IMR-90 (cell line): ENCODE measurements at regions not wholly inside any gene's neighbourhood (a gene's known extent, or its start where the extent isn't known, plus 50 kb on each side); places are given as distances from the start of the nearest gene placed in this dataset.

ENCODE experiments used
- ATAC-seq: fragments of 200-7000 bp; cut with Tn5 transposase; 2 replicates; pipeline ENCODE4 v1.9.1; 2020; ENCODE audit warnings: low read depth, mild to moderate bottlenecking, moderate library complexity
- BruUV-seq: library from RNA; stranded (reverse); fragments of 400-500 nt; replicated peaks from 2 replicates; lab custom pipeline; 2021; lab: Mats Ljungman, UMichigan
- CTCF ChIA-PET: fragments of 300-600 bp; formaldehyde crosslinking; extraction: SDS; loops from one replicate; lab custom pipeline; 2021; ENCODE audit warnings: antibody characterized with exemption; lab: Yijun Ruan, JAX
- POLR2A ChIA-PET: fragments of 300-600 bp; sonication (Branson Sonifier 250); formaldehyde crosslinking; loops from one replicate; lab custom pipeline; 2022; ENCODE audit warnings: antibody characterized with exemption; ENCODE audit not compliant: unreplicated experiment; lab: Charles Lee
- DNase-seq: peaks from one replicate; pipeline ENCODE4 v3.0.0; 2013
- H2AFZ ChIP-seq: replicated peaks from 2 replicates; pipeline ENCODE3; 2013; ENCODE audit warnings: low read length, mild to moderate bottlenecking; ENCODE audit not compliant: poor library complexity
- H2AK5ac ChIP-seq: 2 replicates; pipeline ENCODE4 v1.6.1; 2013; ENCODE audit warnings: low read depth, low read length, inconsistent platforms
- H2AK9ac ChIP-seq: replicated peaks from 2 replicates; pipeline ENCODE3; 2013; ENCODE audit warnings: mild to moderate bottlenecking, low read depth, low read length, moderate library complexity; ENCODE audit not compliant: poor library complexity
- H2BK120ac ChIP-seq: 2 replicates; pipeline ENCODE4 v1.6.1; 2013; ENCODE audit warnings: low read depth, low read length, inconsistent platforms
- H2BK15ac ChIP-seq: 3 replicates; pipeline ENCODE4 v1.6.1; 2013; ENCODE audit warnings: low read depth, low read length, inconsistent platforms
- H2BK20ac ChIP-seq: 2 replicates; pipeline ENCODE4 v1.6.1; 2013; ENCODE audit warnings: low read depth, mild to moderate bottlenecking, inconsistent platforms, low read length, moderate library complexity
- H2BK5ac ChIP-seq: 2 replicates; pipeline ENCODE4 v1.6.1; 2013; ENCODE audit warnings: mild to moderate bottlenecking, low read depth, low read length, inconsistent platforms; ENCODE audit not compliant: poor library complexity, severe bottlenecking
- H3K14ac ChIP-seq: replicated peaks from 2 replicates; pipeline ENCODE4 v1.6.1; 2013; ENCODE audit warnings: low read depth, low read length, inconsistent platforms
- H3K18ac ChIP-seq: 2 replicates; pipeline ENCODE4 v1.6.1; 2013; ENCODE audit warnings: low read depth, low read length, control low read depth
- H3K23ac ChIP-seq: 2 replicates; pipeline ENCODE4 v1.6.1; 2013; ENCODE audit warnings: low read depth, low read length, inconsistent platforms
- H3K27ac ChIP-seq: 2 replicates; pipeline ENCODE4 v1.5.1; 2013; ENCODE audit warnings: mild to moderate bottlenecking, control low read depth, low read length; ENCODE audit not compliant: insufficient read depth
- H3K27me3 ChIP-seq: 2 replicates; pipeline ENCODE4 v1.6.1; 2013; ENCODE audit warnings: low read length; ENCODE audit not compliant: control insufficient read depth, insufficient read depth
- H3K36me3 ChIP-seq: 2 replicates; pipeline ENCODE4 v1.6.1; 2013; ENCODE audit warnings: low read length, mixed read lengths; ENCODE audit not compliant: control insufficient read depth, insufficient read depth
- H3K4ac ChIP-seq: 2 replicates; pipeline ENCODE4 v1.6.1; 2013; ENCODE audit warnings: low read depth, low read length, inconsistent platforms
- H3K4me1 ChIP-seq: 2 replicates; pipeline ENCODE4 v1.6.1; 2013; ENCODE audit warnings: low read length, mixed read lengths; ENCODE audit not compliant: control insufficient read depth, insufficient read depth
- H3K4me2 ChIP-seq: 2 replicates; pipeline ENCODE4 v1.6.1; 2013; ENCODE audit warnings: low read depth, mild to moderate bottlenecking, control low read depth, low read length, moderate library complexity
- H3K4me3 ChIP-seq: 2 replicates; pipeline ENCODE4 v1.5.1; 2013; ENCODE audit warnings: low read depth, mild to moderate bottlenecking, control low read depth, low read length, moderate library complexity; ENCODE audit not compliant: insufficient read depth
- H3K56ac ChIP-seq: 2 replicates; pipeline ENCODE4 v1.6.1; 2013; ENCODE audit warnings: low read length, inconsistent platforms; ENCODE audit not compliant: insufficient read depth; ENCODE audit errors: extremely low read depth
- H3K79me1 ChIP-seq, 2 experiments: 2 replicates each; pipeline ENCODE4 v1.6.1; 2013; ENCODE audit warnings: low read length in 2 of 2, inconsistent platforms in 1 of 2, low read depth in 1 of 2
- H3K9ac ChIP-seq: 2 replicates; pipeline ENCODE4 v1.6.1; 2013; ENCODE audit warnings: low read depth, low read length, control low read depth
- H3K9me1 ChIP-seq: 2 replicates; pipeline ENCODE4 v1.6.1; 2013; ENCODE audit warnings: low read length, inconsistent platforms; ENCODE audit not compliant: insufficient read depth
- H3K9me3 ChIP-seq: 2 replicates; pipeline ENCODE4 v1.6.1; 2013; ENCODE audit warnings: low read length; ENCODE audit not compliant: control insufficient read depth, insufficient read depth
- H4K20me1 ChIP-seq: 2 replicates; pipeline ENCODE4 v1.6.1; 2013; ENCODE audit warnings: low read length, inconsistent platforms; ENCODE audit not compliant: insufficient read depth
- H4K5ac ChIP-seq: 2 replicates; pipeline ENCODE4 v1.6.1; 2013; ENCODE audit warnings: mild to moderate bottlenecking, low read depth, low read length, control low read depth
- H4K8ac ChIP-seq, 2 experiments: 2 replicates each; pipeline ENCODE4 v1.6.1; 2013; ENCODE audit warnings: low read depth in 2 of 2, low read length in 2 of 2, control low read depth in 1 of 2, inconsistent platforms in 1 of 2
- H4K91ac ChIP-seq: 2 replicates; pipeline ENCODE4 v1.6.1; 2013; ENCODE audit warnings: low read depth, low read length, inconsistent platforms; ENCODE audit not compliant: insufficient read depth
- BHLHE40 ChIP-seq: fragments of 150-350 bp; IDR thresholded peaks from 2 replicates; pipeline ENCODE4 v1.6.1; 2016; ENCODE audit warnings: mild to moderate bottlenecking, low read depth, low read length
- CEBPB ChIP-seq: IDR thresholded peaks from 2 replicates; pipeline ENCODE4 v1.6.1; 2012; ENCODE audit warnings: low read depth, low read length, improper control_type of control experiment
- CHD1 ChIP-seq: IDR thresholded peaks from 2 replicates; pipeline ENCODE4 v1.6.1; 2012; ENCODE audit warnings: low read depth, low read length, improper control_type of control experiment
- CTCF ChIP-seq: conservative IDR thresholded peaks from 2 replicates; pipeline ENCODE4 v1.5.1; 2012; ENCODE audit warnings: mild to moderate bottlenecking, low read depth, low read length, improper control_type of control experiment
- FOS ChIP-seq: fragments of 150-350 bp; IDR thresholded peaks from 2 replicates; pipeline ENCODE4 v1.6.1; 2016; ENCODE audit warnings: low read depth, low read length
- MAFK ChIP-seq: IDR thresholded peaks from 2 replicates; pipeline ENCODE4 v1.6.1; 2012; ENCODE audit warnings: low read depth, low read length, improper control_type of control experiment
- MAZ ChIP-seq: IDR thresholded peaks from 2 replicates; pipeline ENCODE4 v1.6.1; 2012; ENCODE audit warnings: low read depth, mild to moderate bottlenecking, low read length, improper control_type of control experiment, moderate library complexity, borderline replicate concordance
- MXI1 ChIP-seq: IDR thresholded peaks from 2 replicates; pipeline ENCODE4 v1.6.1; 2012; ENCODE audit warnings: low read depth, mild to moderate bottlenecking, low read length, moderate library complexity, borderline replicate concordance
- NFE2L2 ChIP-seq: fragments of 150-350 bp; IDR thresholded peaks from 2 replicates; pipeline ENCODE4 v1.6.1; 2016; ENCODE audit warnings: low read depth, mild to moderate bottlenecking, low read length
- POLR2A ChIP-seq: IDR thresholded peaks from 2 replicates; pipeline ENCODE4 v1.6.1; 2012; ENCODE audit warnings: mild to moderate bottlenecking, low read depth, low read length
- RAD21 ChIP-seq: IDR thresholded peaks from 2 replicates; pipeline ENCODE4 v1.6.1; 2012; ENCODE audit warnings: low read length, improper control_type of control experiment
- RCOR1 ChIP-seq: IDR thresholded peaks from 2 replicates; pipeline ENCODE4 v1.6.1; 2012; ENCODE audit warnings: mild to moderate bottlenecking, low read length, improper control_type of control experiment; ENCODE audit not compliant: insufficient replicate concordance
- RFX5 ChIP-seq: IDR thresholded peaks from 2 replicates; pipeline ENCODE4 v1.8.0; 2012; ENCODE audit warnings: low read depth, mild to moderate bottlenecking, low read length, moderate library complexity
- SMC3 ChIP-seq: fragments of 150-350 bp; IDR thresholded peaks from 2 replicates; pipeline ENCODE4 v1.6.1; 2016; ENCODE audit warnings: low read depth, mild to moderate bottlenecking, antibody characterized with exemption, low read length, moderate library complexity
- USF2 ChIP-seq: fragments of 150-350 bp; IDR thresholded peaks from 2 replicates; pipeline ENCODE4 v1.6.1; 2017; ENCODE audit warnings: mild to moderate bottlenecking, antibody characterized with exemption, low read length, low read depth
- WGBS, 2 experiments: methylation state at CpG; one replicate each; pipeline versions ENCODE4 v1.1.5 to v1.1.7; 2013; ENCODE audit warnings: missing lambda C conversion rate in 2 of 2; ENCODE audit not compliant: insufficient read length in 1 of 2; ENCODE audit errors: extremely low coverage in 2 of 2; 5-methylcytosine and 5-hydroxymethylcytosine counted together
- dilution Hi-C: fragments of 300-500 bp; cut with HindIII; formaldehyde crosslinking; loops from one replicate; pipeline ENCODE4 v1.14.3; 2018; ENCODE audit warnings: low sequenced_read_pairs; ENCODE audit not compliant: unreplicated experiment
- in situ Hi-C: fragments of 300-500 bp; cut with MboI; formaldehyde crosslinking; loops from 3 replicates; pipeline ENCODE4 v1.14.3; 2019; ENCODE audit warnings: low sequenced_read_pairs, inconsistent platforms, mixed read lengths
- intact Hi-C: fragments of 100-400 bp; cut with micrococcal nuclease; formaldehyde crosslinking; loops from 2 replicates; pipeline ENCODE4 v1.10.0; 2022
- TF ChIP-seq, protein P1 (sequence below): fragments of 150-350 bp; IDR thresholded peaks from 2 replicates; pipeline ENCODE4 v1.6.1; 2016; ENCODE audit warnings: low read depth, mild to moderate bottlenecking, low read length, moderate library complexity, borderline replicate concordance

DNA sequence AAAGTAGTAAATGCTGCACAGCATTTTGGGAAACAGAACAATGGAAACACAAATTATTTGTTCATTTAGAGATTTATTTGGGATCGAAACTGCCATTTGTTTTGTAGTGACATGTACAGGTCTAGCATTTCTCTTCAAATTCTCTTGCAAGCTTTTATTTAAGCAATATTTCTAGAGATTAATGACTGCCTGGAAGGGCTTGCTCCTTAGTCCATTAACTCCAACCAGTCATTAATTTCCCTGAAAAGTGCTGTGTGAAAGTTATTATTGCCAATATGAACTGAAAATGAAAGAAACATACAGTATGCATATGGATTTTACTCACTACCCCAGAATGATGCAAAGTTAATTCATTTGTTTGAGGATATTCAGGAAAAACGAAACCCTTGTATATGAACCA, 1349.6 kb upstream of the FLRT2 start:
- Histone ChIP-seq H3K9me3 (no peaks in the 10 kb centered on the region), H2AK9ac (no peak overlapping the region), H3K56ac (no peak overlapping the region), H2AFZ (no peak overlapping the region), H4K91ac (no peak overlapping the region), H3K79me1 (no peaks in the 10 kb centered on the region), H3K4me2 (no peak overlapping the region), H3K27me3 (no peaks in the 10 kb centered on the region), H3K9me1 (no peaks in the 10 kb centered on the region), H4K5ac (no peak overlapping the region), H3K18ac (no peak overlapping the region), H3K4ac (no peak overlapping the region), H2BK120ac (no peak overlapping the region), H3K23ac (no peak overlapping the region), H2BK5ac (no peak overlapping the region), H3K4me3 (no peak overlapping the region), H3K27ac (no peak overlapping the region), H4K8ac (no peak overlapping the region), H3K9ac (no peak overlapping the region), H2BK15ac (no peak overlapping the region), H3K36me3 (no peaks in the 10 kb centered on the region), H2AK5ac (no peak overlapping the region), H3K14ac (no peak overlapping the region), H4K20me1 (no peaks in the 10 kb centered on the region), H2BK20ac (no peak overlapping the region), H3K4me1 (no peaks in the 10 kb centered on the region)
- DNase-seq (no peak), ATAC-seq (no peak)
- in situ Hi-C loops: no loop called here
- intact Hi-C loops: no loop called here
- POLR2A ChIA-PET: no interaction called here
- dilution Hi-C loops: no loop called here
- TF ChIP-seq, protein P1, sequence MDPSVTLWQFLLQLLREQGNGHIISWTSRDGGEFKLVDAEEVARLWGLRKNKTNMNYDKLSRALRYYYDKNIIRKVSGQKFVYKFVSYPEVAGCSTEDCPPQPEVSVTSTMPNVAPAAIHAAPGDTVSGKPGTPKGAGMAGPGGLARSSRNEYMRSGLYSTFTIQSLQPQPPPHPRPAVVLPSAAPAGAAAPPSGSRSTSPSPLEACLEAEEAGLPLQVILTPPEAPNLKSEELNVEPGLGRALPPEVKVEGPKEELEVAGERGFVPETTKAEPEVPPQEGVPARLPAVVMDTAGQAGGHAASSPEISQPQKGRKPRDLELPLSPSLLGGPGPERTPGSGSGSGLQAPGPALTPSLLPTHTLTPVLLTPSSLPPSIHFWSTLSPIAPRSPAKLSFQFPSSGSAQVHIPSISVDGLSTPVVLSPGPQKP: no peak
- no peak for TF ChIP-seq CEBPB
- TF ChIP-seq RFX5: no peak
- TF ChIP-seq MXI1: no peak
- no peak for TF ChIP-seq SMC3
- TF ChIP-seq RCOR1: no peak
- TF ChIP-seq RAD21: no peak
- no peak for TF ChIP-seq USF2
- no peak for TF ChIP-seq FOS
- TF ChIP-seq POLR2A: no peak
- TF ChIP-seq MAFK: no peak
- no peak for TF ChIP-seq NFE2L2
- no peak for TF ChIP-seq BHLHE40
- no peak for TF ChIP-seq CHD1
- TF ChIP-seq CTCF: no peak
- TF ChIP-seq MAZ: no peak
- no CpG with 5 or more reads among the region's 2 CpGs for WGBS, 2 experiments
- BruUV-seq: no TSS peak
- CTCF ChIA-PET: no interaction called here
